ENCODE measurements at regions not wholly inside any gene's neighbourhood (a gene's known extent, or its start where the extent isn't known, plus 50 kb on each side); places are given as distances from the start of the nearest gene placed in this dataset.

GRCh38 chr10:120069700-120070099 is 177.2 kb downstream of the SEC23IP start:
- TF ChIP-seq SUZ12 (IDR thresholded peaks at IDR 0.05; ENCODE audit: extremely low read depth, insufficient read depth, insufficient read length): no peak
- TF ChIP-seq YY1 (IDR thresholded peaks at IDR 0.05; ENCODE audit: insufficient read depth, insufficient read length): no peak
- TF ChIP-seq ZNF274 (IDR thresholded peaks at IDR 0.05; ENCODE audit: low read depth, low read length): no peak
